ENCODE measurements at regions not wholly inside any gene's neighbourhood (a gene's known extent, or its start where the extent isn't known, plus 50 kb on each side); places are given as distances from the start of the nearest gene placed in this dataset.

GRCh38 chr2:222055328-222055727, 243.5 kb downstream of the PAX3 start:
- TF ChIP-seq POLR2A (IDR thresholded peaks at IDR 0.05), result no peak
- TF ChIP-seq CTCF (IDR thresholded peaks at IDR 0.05), result no peak
